HG03135 (cell line): ENCODE measurements at regions not wholly inside any gene's neighbourhood (a gene's known extent, or its start where the extent isn't known, plus 50 kb on each side); places are given as distances from the start of the nearest gene placed in this dataset.
"Not testable (repeated sequence)": the region's sequence is repeated elsewhere in the genome, so short reads cannot be mapped to it uniquely, and the experiment has no call there.

Source experiments
- ATAC-seq: cut with Tn5 transposase; IDR thresholded peaks from one replicate; pipeline ENCODE4 v1.9.1; 2021; ENCODE audit warnings: mild to moderate bottlenecking, moderate library complexity; ENCODE audit not compliant: unreplicated experiment

DNA sequence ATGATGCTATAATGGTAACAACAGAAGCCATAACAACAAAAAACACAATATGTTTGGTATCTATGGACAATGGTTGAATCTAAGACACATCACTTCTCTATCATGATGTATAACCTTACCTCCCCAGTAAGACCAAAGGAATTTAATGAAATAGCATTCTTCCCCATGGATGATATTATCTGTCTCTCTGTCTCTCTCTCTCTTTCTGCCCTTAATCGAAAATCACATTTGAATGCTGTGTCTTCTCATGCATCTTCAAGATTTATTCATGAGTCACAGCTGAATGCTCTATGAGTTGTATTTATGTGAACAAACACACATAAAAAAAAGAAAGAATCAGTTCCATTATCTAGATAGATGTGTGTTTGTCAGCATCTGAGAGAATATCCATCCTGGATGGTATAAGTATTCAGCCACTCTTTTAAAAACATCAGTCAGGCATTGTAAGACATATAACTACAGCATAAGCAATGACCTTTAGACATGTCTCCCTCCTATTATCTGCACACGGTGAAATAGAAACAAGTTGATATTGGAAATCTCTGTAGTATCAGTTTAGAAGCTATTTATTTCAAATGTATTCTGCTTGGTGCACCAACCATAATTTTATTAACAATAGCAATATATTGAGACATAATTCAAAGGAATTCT is 433.3 kb downstream of the TOX3 start:
- ATAC-seq, result no peak

DNA sequence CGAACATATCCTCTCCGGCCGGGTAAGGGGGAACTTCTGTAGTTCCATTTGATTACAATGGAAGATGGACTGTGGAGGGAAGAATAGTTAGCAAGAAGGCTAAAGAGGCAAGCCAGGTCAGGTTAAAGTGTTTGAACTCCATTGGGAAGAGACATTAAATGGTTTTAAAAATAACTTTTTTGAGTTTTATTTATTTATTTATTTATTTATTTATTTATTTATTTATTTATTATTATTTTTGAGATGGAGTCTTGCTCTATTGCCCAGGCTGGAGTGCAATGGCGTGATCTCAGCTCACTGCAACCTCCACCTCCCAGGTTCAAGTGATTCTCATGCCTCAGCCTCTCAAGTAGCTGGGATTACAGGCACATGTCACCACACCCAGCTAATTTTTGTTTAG is 441.9 kb downstream of the TOX3 start:
- not testable (repeated sequence) for ATAC-seq

DNA sequence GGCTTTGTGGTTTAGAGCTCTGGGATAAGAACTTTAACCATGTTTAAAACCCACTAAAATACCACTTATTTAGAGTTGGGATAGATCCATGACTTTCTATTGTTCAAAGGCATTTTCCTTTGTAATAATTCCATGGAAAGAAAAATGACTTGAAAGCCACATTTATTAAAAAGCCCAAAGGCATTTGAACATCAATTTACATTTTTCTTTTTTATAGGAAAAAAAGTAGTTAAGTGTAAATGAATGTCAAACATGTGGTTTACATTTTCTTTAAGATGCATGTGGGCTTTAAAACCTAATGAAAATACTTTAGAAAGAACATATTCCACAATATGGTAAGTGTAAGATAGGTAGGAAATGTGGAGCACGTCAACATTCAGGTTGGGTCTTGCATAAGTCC is 443.2 kb downstream of the TOX3 start:
- no peak for ATAC-seq

DNA sequence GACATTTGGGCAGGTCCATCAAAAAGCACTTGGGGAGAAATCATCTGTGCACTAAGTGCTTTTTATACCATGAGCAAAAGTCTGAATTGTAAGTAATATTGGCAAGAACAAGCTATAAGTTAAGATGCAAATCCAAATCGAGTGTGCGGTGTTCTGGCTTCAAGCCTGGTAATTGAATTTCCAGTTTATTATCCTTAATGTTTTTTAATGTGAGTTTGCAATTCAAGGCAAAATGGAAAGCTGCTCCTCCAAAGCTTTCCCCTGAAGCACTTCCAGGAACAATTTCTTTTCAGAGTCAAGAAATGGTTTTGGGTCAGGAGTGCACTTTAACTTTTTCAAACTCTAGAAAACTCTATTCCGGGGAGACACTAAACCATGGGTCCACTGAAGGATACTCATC is 445.7 kb downstream of the TOX3 start:
- ATAC-seq, result no peak

DNA sequence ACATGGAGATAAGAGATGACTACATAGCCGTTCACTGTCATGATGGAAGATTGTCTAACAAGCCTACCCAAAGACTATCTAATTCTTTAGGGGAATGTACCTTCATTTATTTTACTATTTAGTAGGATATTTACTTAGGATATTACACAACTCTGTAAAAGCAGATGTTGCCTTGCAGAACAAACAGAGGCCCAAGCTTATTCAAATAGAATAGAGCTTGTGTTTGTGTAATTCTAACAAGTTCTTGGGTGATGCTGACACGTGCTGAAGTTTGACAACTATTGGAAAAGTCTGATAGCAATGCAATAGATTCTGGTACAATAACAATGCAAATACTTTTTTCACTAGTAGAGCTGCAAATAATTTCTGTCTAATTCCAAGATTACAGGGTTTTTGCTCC is 447.6 kb downstream of the TOX3 start:
- no peak for ATAC-seq

DNA sequence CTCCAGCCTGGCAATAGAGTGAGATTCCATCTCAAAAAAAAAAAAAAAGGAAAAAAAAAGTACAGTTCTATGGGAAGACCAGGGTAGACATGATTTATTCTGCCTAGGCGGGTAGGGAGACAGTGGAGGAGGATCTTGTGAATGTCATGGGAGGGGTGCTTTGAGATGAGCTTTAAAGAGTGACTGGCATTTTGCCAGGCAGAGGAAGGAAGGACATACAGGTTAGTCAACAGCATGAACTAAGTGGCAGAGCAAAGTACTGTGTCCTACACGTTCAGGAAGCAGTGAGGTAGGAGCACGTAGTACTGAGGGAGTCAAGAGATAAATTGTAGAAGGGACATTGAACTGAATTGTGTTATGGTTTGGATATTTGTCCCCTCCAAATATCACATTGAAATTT is 451.5 kb downstream of the TOX3 start:
- ATAC-seq, result no peak

DNA sequence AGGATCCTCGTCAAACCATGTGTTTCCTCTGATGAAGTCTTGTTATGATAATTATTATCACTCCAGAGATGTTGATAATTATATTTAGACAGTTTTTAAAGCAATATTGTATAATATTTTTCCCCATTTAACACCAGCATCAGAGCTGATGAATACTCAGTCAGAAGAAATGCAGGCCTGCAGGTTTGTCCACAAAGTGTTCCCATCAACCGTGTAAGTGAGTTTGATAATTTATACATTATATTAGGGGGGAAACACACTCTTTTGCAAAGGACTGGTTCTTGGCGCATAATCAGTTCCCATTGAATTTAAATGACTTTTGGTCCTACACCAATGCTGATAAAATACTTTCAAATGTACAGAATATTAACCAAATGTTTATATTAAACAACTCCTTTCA is 454.8 kb downstream of the TOX3 start:
- no peak for ATAC-seq

DNA sequence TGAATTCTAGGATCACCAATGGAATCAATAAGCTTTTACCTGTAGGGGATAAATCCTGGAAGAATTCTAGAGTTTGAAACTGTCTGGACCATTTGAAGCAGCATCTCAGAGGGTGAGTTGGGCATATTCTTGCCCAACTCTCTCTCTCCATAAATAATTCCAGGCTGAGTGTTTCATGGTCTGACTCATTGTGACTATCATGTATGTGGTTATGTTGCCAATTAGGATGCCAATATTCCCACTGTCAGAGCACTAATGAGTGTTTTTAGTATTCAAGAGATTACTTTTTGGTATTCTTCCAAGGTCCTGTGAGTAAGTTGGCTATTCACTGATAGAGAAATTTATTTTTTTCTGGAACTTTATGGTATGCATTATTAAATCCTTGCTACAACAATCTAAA is 456.9 kb downstream of the TOX3 start:
- no peak for ATAC-seq

DNA sequence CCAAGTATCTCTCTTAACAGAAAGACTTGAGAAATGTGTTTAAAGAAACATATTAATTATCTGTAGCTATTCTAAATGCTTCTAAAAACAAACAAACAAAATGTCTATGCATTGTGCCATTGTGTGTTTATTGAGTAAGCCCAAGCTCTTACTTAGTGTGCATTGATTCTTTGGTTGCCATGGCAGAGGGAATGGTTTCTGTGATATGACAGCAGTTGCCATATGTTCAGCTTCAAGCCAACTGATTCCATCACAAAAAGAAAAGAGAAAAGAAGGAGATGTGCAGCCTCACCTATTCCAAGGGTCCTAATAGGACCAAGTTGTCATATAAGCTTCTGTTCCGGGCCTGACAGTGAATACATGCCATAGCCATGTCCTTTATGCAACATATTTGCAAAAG is 457.5 kb downstream of the TOX3 start:
- ATAC-seq, result no peak

DNA sequence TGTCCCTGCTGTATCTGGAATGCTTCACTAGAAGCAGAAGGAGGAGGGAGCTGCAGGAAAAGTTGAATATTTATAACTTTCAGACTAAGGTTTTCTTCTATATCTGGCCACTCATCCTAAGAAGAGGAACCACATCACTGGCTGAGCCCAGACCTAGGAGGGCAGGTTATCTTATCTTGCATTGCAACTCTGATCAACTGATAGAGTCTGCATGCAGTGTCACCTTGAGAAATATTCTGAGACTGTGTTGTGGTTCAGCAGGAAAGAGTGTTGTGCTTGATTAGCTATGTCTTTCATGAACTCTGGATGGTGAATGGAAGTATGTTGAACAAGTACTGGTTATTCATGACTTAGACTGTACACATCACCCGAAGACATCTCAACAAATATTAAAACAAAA is 460.0 kb downstream of the TOX3 start:
- ATAC-seq, result no peak

DNA sequence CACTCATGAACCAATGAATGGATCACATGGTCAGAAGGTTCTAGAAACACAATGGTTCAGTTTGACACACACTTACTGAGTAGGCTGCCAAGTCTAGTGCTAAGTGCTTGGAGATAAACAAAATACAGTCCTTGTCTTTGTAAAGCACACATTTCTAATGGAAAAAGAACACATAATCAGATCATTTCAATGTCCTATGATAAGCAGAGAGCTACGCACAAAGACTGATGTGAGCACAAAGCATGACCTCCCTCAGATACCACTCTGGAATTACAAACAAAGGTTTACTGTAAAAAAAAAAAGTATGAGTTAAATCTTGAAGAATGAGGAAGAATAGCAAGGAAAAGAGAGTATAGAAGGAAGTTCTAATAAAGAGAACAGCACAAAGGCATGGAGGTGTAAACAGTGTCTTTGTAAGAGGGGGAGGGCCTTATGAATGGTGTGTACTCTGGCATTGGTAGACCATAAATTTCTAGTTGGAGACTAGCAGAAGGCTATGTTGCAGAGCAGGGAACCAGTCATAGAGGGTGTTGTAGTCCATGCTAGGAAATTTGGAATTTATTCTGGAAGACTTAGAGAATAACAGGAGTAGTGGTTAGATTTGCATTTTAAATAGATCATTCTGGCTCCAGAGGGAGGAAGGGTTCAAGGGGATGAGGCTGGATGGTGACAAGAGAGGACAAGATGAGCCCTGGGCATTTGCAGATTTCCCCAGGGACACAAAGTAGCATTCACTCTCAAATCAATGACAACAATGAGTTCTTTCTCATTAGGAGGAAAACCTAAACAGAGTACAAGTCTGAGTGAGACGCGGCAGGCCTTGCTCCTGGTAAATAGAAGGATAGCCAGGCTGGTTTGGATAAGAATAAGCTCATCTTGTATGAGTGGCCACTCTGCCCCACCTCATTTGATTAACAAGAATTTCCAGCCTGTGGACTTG is 468.0 kb downstream of the TOX3 start:
- ATAC-seq, result no peak

DNA sequence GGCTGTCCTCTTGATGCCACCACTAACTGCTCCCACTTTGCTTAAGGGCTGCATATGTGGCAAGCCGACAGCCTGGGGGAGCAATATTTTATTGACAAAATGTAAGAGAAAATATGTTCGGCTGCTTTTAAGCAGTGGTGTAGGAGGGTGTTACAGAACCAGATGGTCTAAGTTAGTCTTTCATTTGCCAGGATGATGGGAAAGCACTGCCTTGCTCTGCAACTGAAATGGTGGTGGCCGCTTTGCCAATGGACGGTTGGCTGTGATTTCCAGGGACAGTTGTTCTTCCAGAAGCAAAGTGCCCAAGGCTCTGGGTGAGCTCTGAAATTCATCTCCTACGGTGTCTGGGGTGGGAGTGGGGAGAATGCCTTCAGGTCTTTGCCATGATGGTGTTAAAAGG is 469.3 kb downstream of the TOX3 start:
- ATAC-seq, result no peak

DNA sequence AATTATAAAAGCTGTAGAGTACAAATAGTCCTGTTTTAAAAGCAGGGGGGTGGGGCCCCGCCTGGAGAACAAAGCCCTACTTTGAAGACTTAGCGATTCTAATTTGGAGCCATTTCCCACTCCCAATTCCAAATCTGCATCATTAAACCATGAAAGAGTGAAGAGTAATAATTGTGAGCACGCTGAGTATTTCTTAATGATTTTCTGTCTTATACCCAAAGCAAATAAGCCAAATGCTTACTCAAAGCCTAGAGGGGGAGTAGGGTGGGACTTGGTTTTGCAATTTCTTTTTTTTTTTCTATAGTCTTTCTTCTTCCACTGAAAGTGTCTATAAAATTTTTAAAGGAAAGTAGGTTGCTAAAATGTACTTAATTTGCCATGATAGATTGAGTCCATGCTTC is 470.1 kb downstream of the TOX3 start:
- no peak for ATAC-seq

DNA sequence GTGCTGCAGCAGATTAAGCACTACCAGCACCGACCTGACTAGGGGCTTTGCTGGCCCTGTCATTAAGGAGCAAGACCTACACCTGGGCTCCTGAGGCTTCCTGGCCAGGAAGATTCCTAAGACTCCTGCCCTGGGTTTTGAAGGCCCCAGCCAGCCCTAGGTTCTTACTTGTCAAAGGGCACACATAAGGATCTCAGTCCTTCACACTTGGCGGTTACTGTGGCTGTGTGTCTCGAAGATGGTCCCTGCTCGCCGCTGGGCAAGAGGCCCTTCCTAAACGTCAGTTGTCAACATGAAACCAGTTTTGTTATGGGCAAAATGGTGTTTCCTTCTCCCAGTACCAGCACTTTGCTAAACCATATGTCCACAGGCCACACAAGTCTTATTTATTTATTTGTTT is 470.6 kb downstream of the TOX3 start:
- ATAC-seq, result no peak

DNA sequence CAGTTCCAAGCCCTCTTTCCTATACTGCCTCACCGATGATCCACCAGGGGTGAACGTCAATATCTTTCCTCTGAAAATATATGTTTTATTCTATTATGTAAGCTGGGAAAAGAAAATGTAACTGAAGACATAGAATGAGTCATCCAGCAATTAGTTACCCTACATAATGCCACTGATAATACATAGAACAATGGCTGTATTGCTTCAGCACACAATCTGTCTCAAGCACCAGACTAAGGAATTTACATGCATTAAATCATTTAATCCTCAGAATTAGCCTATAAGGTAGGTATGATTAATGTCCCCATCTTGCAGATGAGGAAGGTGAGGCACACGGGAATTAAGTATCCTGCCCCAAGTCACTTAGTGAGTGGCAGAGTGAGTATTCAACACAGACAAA is 472.8 kb downstream of the TOX3 start:
- ATAC-seq, result no peak

DNA sequence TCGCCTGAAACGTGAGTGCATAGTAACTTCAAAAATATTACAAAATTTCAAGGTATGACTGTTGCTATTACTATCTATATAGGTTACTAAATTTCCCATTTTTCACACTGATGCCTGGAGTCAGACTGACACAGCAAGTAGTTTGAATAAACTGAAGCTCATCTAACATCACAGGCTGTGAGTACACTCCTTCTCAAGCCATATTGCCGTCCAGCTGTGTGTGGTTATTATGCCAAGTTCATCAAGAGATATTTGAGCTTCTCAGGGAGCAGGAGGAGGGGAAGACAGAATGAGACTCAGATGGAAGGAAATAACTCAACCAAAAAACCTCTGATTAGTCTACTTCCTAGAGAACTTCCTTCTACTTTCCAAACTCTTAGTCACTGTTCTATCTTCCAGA is 473.9 kb downstream of the TOX3 start:
- ATAC-seq, result no peak

DNA sequence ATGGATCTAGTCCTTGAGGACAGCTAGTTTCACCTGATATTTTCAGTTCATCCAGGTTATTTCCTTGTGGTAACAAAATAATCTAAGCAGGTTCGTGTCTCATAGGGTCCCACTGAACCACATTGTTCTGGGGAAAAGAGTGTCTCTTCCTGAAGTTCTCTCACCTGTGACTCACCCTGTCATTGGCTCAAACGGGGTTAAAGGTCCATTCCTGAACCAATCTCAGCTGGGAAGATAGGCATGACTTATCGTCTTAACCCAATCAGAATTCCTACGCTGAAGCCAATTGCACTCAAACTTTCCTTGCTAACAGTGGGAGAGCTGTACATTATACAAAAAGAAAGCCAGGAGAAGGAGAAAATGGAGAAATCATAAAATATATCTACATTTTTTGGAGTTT is 475.8 kb downstream of the TOX3 start:
- ATAC-seq, result no peak

DNA sequence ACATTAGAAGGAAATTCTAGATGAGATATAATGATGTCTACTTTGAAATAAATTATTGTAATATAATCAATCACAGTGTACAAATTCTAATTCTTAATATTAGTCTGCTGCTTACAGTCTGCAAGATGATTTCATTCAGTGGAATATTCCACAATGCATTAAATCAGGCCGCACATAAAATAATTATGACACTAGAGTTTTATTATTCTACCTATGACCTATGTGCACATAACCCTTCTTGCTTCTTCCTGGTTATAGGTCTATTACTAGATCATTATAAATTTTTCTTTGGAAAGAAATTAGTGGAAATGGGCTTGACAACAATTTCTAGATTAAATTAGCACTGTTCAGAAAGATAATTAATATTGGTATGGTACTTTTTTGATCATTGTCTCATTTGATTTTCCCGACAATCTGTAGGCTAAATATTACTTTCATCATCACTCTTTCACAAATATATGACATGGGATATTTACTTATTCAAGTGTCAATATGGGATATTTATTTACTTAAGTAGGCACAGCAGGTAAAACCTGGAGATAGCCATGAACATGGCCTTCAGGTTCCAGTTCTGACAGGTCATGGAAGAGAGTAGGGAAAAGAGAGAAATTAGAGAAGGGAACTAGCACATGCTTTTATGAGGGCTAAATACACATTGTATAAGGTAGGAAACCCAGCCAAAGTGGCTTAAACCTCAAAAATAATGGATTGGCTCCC is 476.4 kb downstream of the TOX3 start:
- no peak for ATAC-seq

DNA sequence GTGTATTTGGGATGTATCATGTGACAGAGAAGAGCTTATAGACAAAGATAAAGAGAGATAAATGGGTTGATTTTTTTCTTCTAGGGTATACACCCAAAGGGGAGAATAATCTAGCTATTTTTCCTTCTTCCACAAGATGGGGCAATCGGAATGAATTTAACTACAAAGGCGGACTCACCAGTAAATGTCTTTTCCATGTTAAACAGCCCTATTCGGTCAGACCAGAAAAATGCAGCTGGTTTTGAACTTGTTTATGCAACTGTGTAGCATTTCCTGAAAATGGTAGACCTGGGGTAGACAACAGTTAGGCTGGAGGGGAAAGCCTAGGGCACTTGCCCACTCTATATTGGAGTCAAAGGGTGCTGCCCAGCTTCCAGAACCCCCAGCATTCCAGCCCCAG is 477.1 kb downstream of the TOX3 start:
- ATAC-seq, result no peak

DNA sequence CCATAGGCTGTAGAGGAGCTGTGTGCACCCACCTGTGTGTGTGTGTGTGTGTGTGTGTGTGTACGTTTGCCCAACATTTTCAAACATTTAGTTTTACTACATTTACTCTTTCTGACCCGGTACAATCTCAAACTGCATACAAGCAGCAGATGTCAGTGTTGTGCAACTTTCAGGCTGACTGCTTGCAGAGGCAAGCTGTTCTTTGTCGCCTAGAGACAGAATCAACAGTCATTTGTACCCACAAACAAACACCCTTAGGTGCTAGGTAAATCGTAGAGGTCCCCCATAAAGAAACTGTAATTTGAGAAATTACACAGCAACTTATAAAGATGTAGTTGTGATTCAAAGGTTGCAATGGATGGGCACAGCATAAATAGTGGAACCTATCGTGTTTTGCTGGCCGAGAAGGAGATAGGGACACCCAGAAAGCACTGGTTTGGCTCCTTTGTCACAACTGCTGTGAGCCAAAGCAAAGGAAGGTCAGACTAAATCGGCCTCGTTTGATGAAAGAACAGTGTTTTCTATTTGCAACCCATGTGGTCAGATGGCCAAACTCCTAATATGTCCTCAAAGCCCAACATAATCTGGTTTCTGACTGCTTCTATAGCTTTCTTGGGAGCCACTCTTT is 478.4 kb downstream of the TOX3 start:
- no peak for ATAC-seq

DNA sequence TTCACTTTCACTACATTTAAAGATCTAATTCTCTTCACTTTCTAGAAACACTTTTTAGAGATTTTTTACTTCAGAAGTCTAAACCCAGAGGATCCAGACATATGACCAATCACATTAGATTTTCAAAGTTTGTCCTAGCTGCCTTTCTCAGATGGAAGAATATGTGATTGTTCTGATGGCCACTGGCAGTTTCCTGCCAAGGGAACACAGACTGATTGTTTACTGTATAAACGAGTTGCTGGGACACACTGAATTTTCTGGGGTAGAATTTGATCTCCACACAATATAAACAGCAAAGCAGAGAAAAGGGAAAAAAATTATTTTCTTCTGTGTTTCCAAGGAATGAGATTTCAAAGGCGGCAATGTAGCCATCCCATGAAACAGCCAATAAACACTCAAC is 480.0 kb downstream of the TOX3 start:
- ATAC-seq, result no peak
